HepG2 (cell line): ENCODE measurements at regions not wholly inside any gene's neighbourhood (a gene's known extent, or its start where the extent isn't known, plus 50 kb on each side); places are given as distances from the start of the nearest gene placed in this dataset.

ENCODE experiments used
- ATAC-seq: fragments of 200-7000 bp; cut with Tn5 transposase; 3 replicates; pipeline ENCODE4 v1.9.1; 2020; ENCODE audit warnings: mild to moderate bottlenecking, moderate library complexity
- BruUV-seq: library from RNA; stranded (reverse); fragments of 400-500 nt; replicated peaks from 2 replicates; lab custom pipeline; 2021; lab: Mats Ljungman, UMichigan
- CTCF ChIA-PET: fragments of 300-600 bp; formaldehyde crosslinking; extraction: SDS; loops from one replicate; lab custom pipeline; 2021; ENCODE audit warnings: low total read pairs, inconsistent platforms, low intra/inter-chr PET ratio; lab: Yijun Ruan, JAX
- POLR2A ChIA-PET: fragments of 350-600 bp; sonication (Branson Sonifier 250); formaldehyde crosslinking; loops from one replicate; lab custom pipeline; 2020; ENCODE audit warnings: antibody characterized with exemption, inconsistent platforms; lab: Yijun Ruan, JAX
- DNase-seq: peaks from one replicate; pipeline ENCODE4 v3.0.0-alpha.2; 2015; ENCODE audit warnings: low spot score
- FAIRE-seq: peaks from 3 replicates; lab custom pipeline; 2011; peaks lifted over from hg19 to GRCh38; lab: Jason Lieb, UNC
- H2AFZ ChIP-seq: one replicate; pipeline ENCODE4 v1.6.1; 2011; ENCODE audit warnings: low read length, inconsistent platforms
- H3K27ac ChIP-seq: fragments of 300-600 bp; 3 replicates; pipeline ENCODE4 v1.8.0; 2011; ENCODE audit warnings: mixed run types, mild to moderate bottlenecking, mixed read lengths, low read length, inconsistent platforms; ENCODE audit not compliant: insufficient read depth; ENCODE audit errors: extremely low read length
- H3K27me3 ChIP-seq, 2 experiments: fragments of 200-600 bp in 1 of 2; 2 replicates in 1 of 2; 3 replicates in 1 of 2; pipeline versions ENCODE4 v1.6.0 to v1.8.0; 2011; ENCODE audit warnings: low read length in 2 of 2, mild to moderate bottlenecking in 2 of 2, moderate library complexity in 2 of 2, inconsistent platforms in 1 of 2; ENCODE audit not compliant: insufficient read depth in 2 of 2, control insufficient read depth in 1 of 2
- H3K36me3 ChIP-seq, 2 experiments: fragments of 200-600 bp in 1 of 2; replicated peaks in 1 of 2; 2 replicates in 1 of 2; 3 replicates in 1 of 2; pipeline versions ENCODE4 v1.5.1 to v1.8.0; 2011; ENCODE audit warnings: low read length in 2 of 2, inconsistent platforms in 1 of 2; ENCODE audit not compliant: insufficient read depth in 2 of 2, control insufficient read depth in 1 of 2
- H3K4me1 ChIP-seq: 2 replicates; pipeline ENCODE4 v1.5.1; 2012; ENCODE audit warnings: low read length, inconsistent platforms; ENCODE audit not compliant: insufficient read depth
- H3K4me2 ChIP-seq: 2 replicates; pipeline ENCODE4 v1.6.0; 2011; ENCODE audit warnings: low read depth, low read length, inconsistent platforms
- H3K4me3 ChIP-seq, 3 experiments: fragments of 200-600 bp in 1 of 3; sonication (generic), shearing (Covaris generic) in 1 of 3; replicated peaks in 1 of 3; 2 replicates each; pipeline ENCODE4 v1.5.1; 2011 to 2016; ENCODE audit warnings: low read length in 3 of 3, inconsistent platforms in 2 of 3, low read depth in 2 of 3, mild to moderate bottlenecking in 2 of 3, control low read depth in 1 of 3, mixed read lengths in 1 of 3; ENCODE audit not compliant: insufficient read depth in 1 of 3
- H3K79me2 ChIP-seq: one replicate; pipeline ENCODE4 v1.6.1; 2011; ENCODE audit warnings: low read length, inconsistent platforms; ENCODE audit not compliant: insufficient read depth
- H3K9ac ChIP-seq: 2 replicates; pipeline ENCODE4 v1.6.0; 2011; ENCODE audit warnings: mild to moderate bottlenecking, low read depth, low read length, inconsistent platforms; ENCODE audit not compliant: insufficient read depth
- H3K9me3 ChIP-seq: 2 replicates; pipeline ENCODE4 v1.5.1; 2012; ENCODE audit warnings: mild to moderate bottlenecking, low read length
- H4K20me1 ChIP-seq: 2 replicates; pipeline ENCODE4 v1.6.0; 2011; ENCODE audit warnings: inconsistent platforms, mild to moderate bottlenecking, low read length, moderate library complexity; ENCODE audit not compliant: insufficient read depth
- ESRRA ChIP-seq: sonication (generic); formaldehyde crosslinking; IDR thresholded peaks from 2 replicates; pipeline ENCODE4 v1.5.1; 2020; ENCODE audit warnings: mild to moderate bottlenecking, low read depth, missing genetic modification reagents
- KLF9 ChIP-seq: IDR thresholded peaks from 2 replicates; pipeline ENCODE4 v1.6.1; 2016; ENCODE audit warnings: low read depth
- NFE2L1 ChIP-seq: sonication (generic); formaldehyde crosslinking; IDR thresholded peaks from 2 replicates; pipeline ENCODE4 v1.4.0; 2020; ENCODE audit warnings: missing genetic modification reagents, mild to moderate bottlenecking, borderline replicate concordance
- PATZ1 ChIP-seq: sonication (generic); formaldehyde crosslinking; IDR thresholded peaks from 2 replicates; pipeline ENCODE4 v1.4.0; 2020; ENCODE audit warnings: missing genetic modification reagents
- SALL2 ChIP-seq: sonication (generic); formaldehyde crosslinking; IDR thresholded peaks from 2 replicates; pipeline ENCODE4 v1.8.1; 2023; ENCODE audit warnings: mild to moderate bottlenecking, missing genetic modification reagents, inconsistent platforms
- WIZ ChIP-seq: sonication (generic); formaldehyde crosslinking; IDR thresholded peaks from 2 replicates; pipeline ENCODE4 v1.5.1; 2020; ENCODE audit warnings: mild to moderate bottlenecking, missing genetic modification reagents
- ZNF609 ChIP-seq: sonication (generic); formaldehyde crosslinking; IDR thresholded peaks from 2 replicates; pipeline ENCODE4 v1.4.0; 2020; ENCODE audit warnings: mild to moderate bottlenecking, missing genetic modification reagents, borderline replicate concordance
- ZNF891 ChIP-seq: sonication (generic); formaldehyde crosslinking; IDR thresholded peaks from 2 replicates; pipeline ENCODE4 v1.5.0; 2020; ENCODE audit warnings: mild to moderate bottlenecking, missing genetic modification reagents
- WGBS: methylation state at CpG from one replicate; pipeline ENCODE4 v1.1.6; 2017; ENCODE audit warnings: low lambda C conversion rate; 5-methylcytosine and 5-hydroxymethylcytosine counted together
- in situ Hi-C: cut with HindIII; loops from 2 replicates; pipeline ENCODE4 v1.10.0; 2017; ENCODE audit warnings: low pct_unique_long_range_greater_than_20kb; ENCODE audit not compliant: extremely low pct_ligation_motif_present
- intact Hi-C: fragments of 100-400 bp; cut with micrococcal nuclease; formaldehyde crosslinking; loops from one replicate; pipeline ENCODE4 v1.10.0; 2022; ENCODE audit not compliant: unreplicated experiment

GRCh38 chr2:133661392-133661791 lies 93.1 kb upstream of the NCKAP5 start:
- Histone ChIP-seq H3K9me3 (no peaks in the 10 kb centered on the region), H3K27me3 (0 out of 5 replicates have a peak, but pooled peaks cover 0 to 6% of the 10 kb centered on the region in 2 experiments), H2AFZ (no peak overlapping the region), H3K4me2 (no peak overlapping the region), H3K79me2 (no peaks in the 10 kb centered on the region), H3K36me3 (no peaks in the 10 kb centered on the region), H3K9ac (no peak overlapping the region), H4K20me1 (no peaks in the 10 kb centered on the region), H3K27ac (no peak overlapping the region), H3K4me1 (no peaks in the 10 kb centered on the region), H3K4me3 (no peak overlapping the region)
- BruUV-seq = no TSS peak
- no peak for ATAC-seq
- in situ Hi-C loops = no loop called here
- POLR2A ChIA-PET = no interaction called here
- intact Hi-C loops = no loop called here
- no peak for DNase-seq
- no peak for FAIRE-seq
- CTCF ChIA-PET = no interaction called here
- WGBS = 63% methylated on average over 4 of the region's 4 CpGs
- no peak for TF ChIP-seq ESRRA
- TF ChIP-seq PATZ1 (CRISPR knock-in tag) = no peak
- no peak for TF ChIP-seq ZNF891 (CRISPR knock-in tag)

GRCh38 chr2:133666621-133667020 lies 98.4 kb upstream of the NCKAP5 start:
- intact Hi-C loops = no loop called here
- BruUV-seq = no TSS peak
- TF ChIP-seq NFE2L1 (no peak), WIZ (CRISPR knock-in tag) (no peak), SALL2 (CRISPR knock-in tag) (no peak), ZNF609 (CRISPR knock-in tag) (no peak), KLF9 (CRISPR knock-in tag) (no peak)
- no peak for DNase-seq
- CTCF ChIA-PET = no interaction called here
- in situ Hi-C loops = no loop called here
- POLR2A ChIA-PET = no interaction called here
- no peak for ATAC-seq
- no peak overlapping the region for H2AFZ ChIP-seq
- no peak overlapping the region for H3K9ac ChIP-seq
- H3K79me2 ChIP-seq = no peaks in the 10 kb centered on the region
- H3K36me3 ChIP-seq = no peaks in the 10 kb centered on the region
- no peaks in the 10 kb centered on the region for H3K4me1 ChIP-seq
- H3K27me3 ChIP-seq = no peaks in the 10 kb centered on the region
- no peak overlapping the region for H3K4me2 ChIP-seq
- H3K27ac ChIP-seq = no peak overlapping the region
- H4K20me1 ChIP-seq = no peaks in the 10 kb centered on the region
- H3K9me3 ChIP-seq = no peaks in the 10 kb centered on the region
- no peak overlapping the region for H3K4me3 ChIP-seq
- no peak for FAIRE-seq
- 1% methylated on average over 1 of the region's 1 CpG for WGBS
